ENCODE measurements at regions not wholly inside any gene's neighbourhood (a gene's known extent, or its start where the extent isn't known, plus 50 kb on each side); places are given as distances from the start of the nearest gene placed in this dataset.
A peak's percentile ranks its signal among the peaks of the same experiment; 100 is the strongest.

DNA sequence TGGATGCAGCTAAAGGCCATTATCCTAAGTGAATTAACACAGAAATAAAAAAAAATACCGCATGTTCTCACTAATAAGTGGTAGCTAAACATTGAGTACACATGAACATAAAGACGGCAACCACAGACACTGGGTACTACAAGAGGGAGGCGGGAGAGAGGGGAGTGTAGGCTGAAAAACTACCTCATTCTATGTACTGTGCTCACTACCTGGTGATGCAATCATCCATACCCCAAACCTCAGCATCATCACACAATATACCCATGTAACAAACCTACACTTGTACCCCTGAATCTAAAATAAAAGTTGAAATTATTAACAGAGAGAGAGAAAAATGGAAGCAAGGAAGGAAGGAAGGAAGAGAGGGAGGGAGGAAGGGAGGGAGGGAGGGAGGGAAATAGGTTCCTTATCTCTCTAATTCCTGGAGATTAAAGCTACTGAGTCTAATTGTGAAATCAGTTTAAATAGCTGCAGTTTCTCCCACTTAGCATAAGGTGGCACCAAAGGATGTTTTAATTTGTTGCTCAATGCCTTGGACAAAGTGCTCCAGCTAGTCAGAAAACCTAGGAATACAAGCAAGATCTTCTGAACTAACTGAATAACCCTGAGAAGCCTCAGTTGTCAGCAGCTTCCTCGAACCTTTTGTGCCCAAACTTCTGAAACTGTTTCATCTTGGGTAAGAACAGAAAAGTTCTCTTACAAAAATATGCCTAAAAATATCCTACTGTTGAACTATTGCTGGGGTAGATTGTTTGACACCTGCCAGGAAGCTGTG lies 79.4 kb upstream of the ATP11B start:
- intact Hi-C loops (cut with DNase I; ENCODE audit: low total_unique reads): no loop called here
- H3K9me3 ChIP-seq: no peaks in the 10 kb centered on the region

DNA sequence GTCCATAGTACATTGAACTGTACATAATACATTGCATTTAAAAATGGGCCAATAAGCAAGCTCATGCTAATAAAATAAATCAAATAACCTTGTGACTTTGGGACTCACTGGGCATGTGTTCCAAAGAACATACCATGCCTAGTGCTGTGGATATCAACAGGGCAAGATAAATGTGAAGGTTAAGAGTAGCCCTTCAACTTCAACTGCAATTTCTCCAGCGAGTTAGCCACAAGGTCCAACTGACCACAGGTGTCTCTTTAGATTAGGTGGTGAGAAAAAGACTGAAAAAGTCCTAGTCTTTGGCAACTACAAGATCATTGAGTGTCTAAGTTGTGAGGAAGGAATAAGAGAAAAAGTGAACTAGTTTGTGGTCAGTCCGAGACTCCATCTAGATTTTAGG lies 78.3 kb upstream of the ATP11B start:
- no peaks in the 10 kb centered on the region for H3K36me3 ChIP-seq
- H3K27ac ChIP-seq: no peak overlapping the region
- intact Hi-C loops (cut with DNase I; ENCODE audit: low total_unique reads): no loop called here
- no peaks in the 10 kb centered on the region for H3K27me3 ChIP-seq
- H3K4me3 ChIP-seq: no peak overlapping the region
- no peak for DNase-seq
- H3K9me3 ChIP-seq: no peaks in the 10 kb centered on the region
- no peaks in the 10 kb centered on the region for H3K4me1 ChIP-seq
- TF ChIP-seq POLR2A (IDR thresholded peaks at IDR 0.05): no peak
- TF ChIP-seq, protein P1, sequence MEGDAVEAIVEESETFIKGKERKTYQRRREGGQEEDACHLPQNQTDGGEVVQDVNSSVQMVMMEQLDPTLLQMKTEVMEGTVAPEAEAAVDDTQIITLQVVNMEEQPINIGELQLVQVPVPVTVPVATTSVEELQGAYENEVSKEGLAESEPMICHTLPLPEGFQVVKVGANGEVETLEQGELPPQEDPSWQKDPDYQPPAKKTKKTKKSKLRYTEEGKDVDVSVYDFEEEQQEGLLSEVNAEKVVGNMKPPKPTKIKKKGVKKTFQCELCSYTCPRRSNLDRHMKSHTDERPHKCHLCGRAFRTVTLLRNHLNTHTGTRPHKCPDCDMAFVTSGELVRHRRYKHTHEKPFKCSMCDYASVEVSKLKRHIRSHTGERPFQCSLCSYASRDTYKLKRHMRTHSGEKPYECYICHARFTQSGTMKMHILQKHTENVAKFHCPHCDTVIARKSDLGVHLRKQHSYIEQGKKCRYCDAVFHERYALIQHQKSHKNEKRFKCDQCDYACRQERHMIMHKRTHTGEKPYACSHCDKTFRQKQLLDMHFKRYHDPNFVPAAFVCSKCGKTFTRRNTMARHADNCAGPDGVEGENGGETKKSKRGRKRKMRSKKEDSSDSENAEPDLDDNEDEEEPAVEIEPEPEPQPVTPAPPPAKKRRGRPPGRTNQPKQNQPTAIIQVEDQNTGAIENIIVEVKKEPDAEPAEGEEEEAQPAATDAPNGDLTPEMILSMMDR (IDR thresholded peaks at IDR 0.05): no peak

More for the DNA sequence above, 79.4 kb upstream of the ATP11B start:
- H3K27ac ChIP-seq: no peak overlapping the region
- TF ChIP-seq POLR2A (IDR thresholded peaks at IDR 0.05): no peak
- TF ChIP-seq, protein P1 (IDR thresholded peaks at IDR 0.05): peak; percentile 44 to 79 (median 55)
- H3K4me1 ChIP-seq: no peaks in the 10 kb centered on the region
- no peak overlapping the region for H3K4me3 ChIP-seq
- H3K36me3 ChIP-seq: no peaks in the 10 kb centered on the region
- DNase-seq: no peak
- H3K27me3 ChIP-seq: no peaks in the 10 kb centered on the region

DNA sequence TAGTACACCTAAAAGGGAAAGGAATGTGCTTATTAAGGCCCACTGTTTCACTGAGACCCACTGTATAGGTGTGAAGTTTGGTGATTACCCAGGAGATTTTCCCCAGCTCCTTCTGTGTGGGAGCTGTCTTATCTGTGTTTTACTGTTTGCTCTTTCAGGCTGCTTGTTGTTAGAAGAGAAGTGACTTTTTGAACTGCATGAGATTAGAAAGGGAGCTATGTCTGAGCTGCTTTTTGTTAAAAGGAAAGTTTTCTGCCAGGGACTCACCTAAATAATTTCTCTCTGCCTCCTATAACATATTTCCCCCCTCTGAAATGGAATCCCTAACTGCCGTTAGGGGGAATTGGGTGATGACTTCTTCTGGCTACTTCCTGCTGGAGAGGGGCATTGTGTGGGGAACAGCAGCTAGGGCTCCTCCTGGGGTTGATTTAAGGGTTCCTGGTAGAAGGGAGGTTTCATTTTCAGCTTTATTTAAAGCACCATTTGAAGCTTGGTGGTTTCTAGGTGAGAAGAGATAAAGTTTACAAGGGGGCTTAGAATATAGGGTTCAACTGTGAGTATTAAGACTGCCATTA lies 77.1 kb upstream of the ATP11B start:
- intact Hi-C loops (cut with DNase I; ENCODE audit: low total_unique reads): no loop called here
- Histone ChIP-seq H3K4me3 (no peak overlapping the region), H3K4me1 (no peaks in the 10 kb centered on the region), H3K27me3 (no peaks in the 10 kb centered on the region), H3K27ac (no peak overlapping the region), H3K9me3 (no peaks in the 10 kb centered on the region), H3K36me3 (no peaks in the 10 kb centered on the region)
- TF ChIP-seq POLR2A (IDR thresholded peaks at IDR 0.05): no peak
- TF ChIP-seq, protein P1 (IDR thresholded peaks at IDR 0.05): no peak
- DNase-seq: no peak

DNA sequence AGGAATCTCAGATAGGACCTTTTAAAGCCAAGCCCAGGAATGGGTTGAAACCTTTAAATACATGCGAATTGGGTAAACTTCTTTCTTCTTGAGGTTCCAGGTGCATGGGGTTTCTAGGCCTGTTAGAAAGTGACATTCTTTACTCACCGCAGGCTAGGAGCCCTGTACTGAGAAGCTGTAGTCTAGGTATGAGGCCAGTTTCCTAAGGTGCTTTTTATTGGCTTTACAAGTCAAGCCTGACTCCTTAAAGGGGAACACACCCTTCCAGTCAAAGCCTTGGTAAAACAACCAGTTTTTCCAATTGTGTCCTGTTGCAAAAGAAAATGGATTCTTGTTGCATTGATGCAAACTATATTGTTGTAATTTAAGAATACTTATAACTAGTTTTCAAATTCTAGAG lies 76.1 kb upstream of the ATP11B start:
- no peak overlapping the region for H3K27ac ChIP-seq
- intact Hi-C loops (cut with DNase I; ENCODE audit: low total_unique reads): no loop called here
- no peaks in the 10 kb centered on the region for H3K27me3 ChIP-seq
- H3K9me3 ChIP-seq: no peaks in the 10 kb centered on the region
- no peak for TF ChIP-seq POLR2A (IDR thresholded peaks at IDR 0.05)
- TF ChIP-seq, protein P1 (IDR thresholded peaks at IDR 0.05): no peak
- no peaks in the 10 kb centered on the region for H3K36me3 ChIP-seq
- H3K4me3 ChIP-seq: no peak overlapping the region
- no peak for DNase-seq
- H3K4me1 ChIP-seq: no peaks in the 10 kb centered on the region

DNA sequence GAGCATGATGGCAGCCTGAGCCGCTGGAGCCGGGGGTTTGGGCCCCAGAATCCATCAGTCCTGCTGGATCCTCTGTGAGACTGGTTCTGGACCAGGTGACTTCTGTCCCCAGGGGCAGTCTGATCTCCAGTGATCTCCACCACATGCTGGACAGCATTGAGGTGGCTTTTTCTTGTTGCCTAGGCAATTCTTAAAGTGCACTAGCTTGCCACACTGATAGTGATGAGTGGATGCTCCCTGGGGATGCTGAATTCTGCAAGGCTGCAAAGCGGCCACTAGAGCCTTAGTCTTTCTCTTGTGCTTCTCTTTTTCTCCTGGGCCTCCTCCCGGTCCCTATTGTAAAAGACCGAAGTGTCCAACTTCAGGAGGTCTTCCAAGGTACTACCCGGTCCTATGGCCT lies 70.4 kb upstream of the ATP11B start:
- Histone ChIP-seq H3K4me1 (no peaks in the 10 kb centered on the region), H3K27ac (no peak overlapping the region), H3K9me3 (no peaks in the 10 kb centered on the region), H3K4me3 (no peak overlapping the region), H3K27me3 (no peaks in the 10 kb centered on the region), H3K36me3 (no peaks in the 10 kb centered on the region)
- TF ChIP-seq, protein P1 (IDR thresholded peaks at IDR 0.05): no peak
- no peak for TF ChIP-seq POLR2A (IDR thresholded peaks at IDR 0.05)
- no peak for DNase-seq
- intact Hi-C loops (cut with DNase I; ENCODE audit: low total_unique reads): no loop called here

All from uterus (tissue), 3 donors.